Stimulated activated CD4-positive, alpha-beta T cell treated with anti-CD3 and anti-CD28 coated beads, Interleukin-1b, Interleukin-23, amount 100 ng/mL, for 1 hour (primary cell): ENCODE measurements at regions not wholly inside any gene's neighbourhood (a gene's known extent, or its start where the extent isn't known, plus 50 kb on each side); places are given as distances from the start of the nearest gene placed in this dataset.

Experiments used
- DNase-seq, 2 donors: peaks; one replicate each; pipeline ENCODE4 v3.0.0-alpha.2; 2020; ENCODE audit warnings: low read depth in 2 of 2

DNA sequence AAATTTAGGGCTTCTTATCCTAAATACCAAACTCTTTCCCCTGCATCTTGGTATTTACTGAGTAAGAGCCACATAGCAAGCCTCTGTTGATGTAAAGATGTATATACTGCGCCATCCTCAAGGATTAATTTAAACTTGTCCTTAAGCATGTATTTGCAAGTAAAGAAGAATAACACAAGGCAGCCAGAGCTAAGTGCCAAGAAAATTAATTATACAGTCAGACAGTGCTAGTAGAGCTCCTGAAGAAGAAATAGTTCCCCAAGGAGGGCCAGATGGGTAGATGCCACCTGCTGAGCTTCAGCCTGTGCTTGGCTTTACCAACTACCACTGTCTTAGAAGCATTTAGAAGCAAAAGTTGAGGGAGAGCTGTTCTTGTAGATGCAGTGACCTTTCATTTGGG, 470.0 kb downstream of the BUD13 start:
- DNase-seq = no peak

DNA sequence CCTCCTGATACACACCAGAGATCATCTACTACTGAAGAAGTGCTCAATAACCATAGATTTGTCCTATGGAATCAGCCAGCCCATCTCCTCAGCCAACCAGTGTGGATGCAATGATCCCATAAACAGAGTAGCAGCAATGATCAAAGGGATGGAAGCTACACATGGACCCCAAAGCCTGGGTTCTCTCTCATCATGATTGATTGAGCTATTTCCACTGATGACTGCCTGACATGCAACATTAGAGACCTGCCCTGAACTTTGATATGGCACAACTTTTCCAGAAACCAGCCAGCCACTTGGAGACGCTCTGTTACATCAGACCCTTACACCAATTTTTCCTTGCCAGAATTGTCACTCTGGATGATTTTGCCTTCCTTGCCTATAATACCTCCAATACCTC, 471.6 kb downstream of the BUD13 start:
- no peak for DNase-seq

DNA sequence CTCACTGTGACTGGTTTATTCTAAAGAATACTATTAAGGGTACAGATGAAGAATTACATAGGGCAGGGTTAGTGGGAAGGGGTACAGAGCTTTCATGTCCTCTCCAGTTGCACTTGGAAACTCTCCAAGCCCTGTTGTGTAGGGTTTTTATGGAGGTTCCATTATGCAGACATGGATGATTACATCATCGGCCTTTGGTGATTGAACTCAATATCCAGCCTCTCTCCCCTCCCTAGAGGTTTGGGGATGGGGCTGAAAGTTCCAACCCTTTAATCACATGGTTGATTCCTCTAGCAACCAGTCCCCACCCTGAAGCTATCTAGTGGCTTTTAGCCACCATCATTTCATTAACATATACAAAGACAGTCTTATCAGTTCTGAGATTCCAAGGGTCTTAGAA, 472.6 kb downstream of the BUD13 start:
- no peak for DNase-seq

DNA sequence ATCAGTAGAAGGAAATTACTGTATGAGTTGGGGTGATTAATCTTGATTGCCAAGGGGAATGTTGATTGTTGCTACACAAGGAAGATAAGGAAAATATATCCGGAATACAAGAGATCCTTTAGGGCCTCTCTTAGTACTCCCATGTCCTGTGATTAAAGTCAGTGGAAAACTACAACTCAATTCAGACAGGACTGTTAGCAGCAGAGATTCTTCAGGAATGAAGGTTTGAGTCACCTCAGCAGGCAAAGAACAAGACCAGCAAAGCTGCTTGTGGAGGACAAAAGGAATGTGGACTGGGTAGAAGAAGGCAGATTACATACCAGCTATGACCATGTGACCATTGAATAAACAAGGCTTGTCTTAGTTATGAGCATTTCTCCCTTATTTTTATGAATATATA, 478.2 kb downstream of the BUD13 start:
- no peak for DNase-seq

DNA sequence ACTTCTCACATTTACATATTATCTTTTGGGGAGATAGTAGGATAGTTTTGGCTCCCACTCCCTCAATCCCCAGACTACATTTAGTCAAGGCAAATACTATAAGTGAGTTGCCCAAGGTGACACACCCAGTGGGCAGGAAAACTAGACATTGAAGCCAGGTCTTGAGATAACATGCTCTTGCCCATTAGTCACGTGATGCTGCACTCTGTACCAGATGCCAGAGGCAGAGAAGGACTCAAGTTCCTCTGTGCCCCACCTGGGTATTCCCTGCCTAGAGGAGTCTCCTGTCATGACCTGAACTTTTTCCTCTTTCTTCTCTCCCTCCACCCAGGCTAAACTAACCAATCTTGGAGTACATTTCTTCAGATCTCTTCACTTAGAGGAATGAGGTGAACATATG, 484.9 kb downstream of the BUD13 start:
- DNase-seq = no peak

DNA sequence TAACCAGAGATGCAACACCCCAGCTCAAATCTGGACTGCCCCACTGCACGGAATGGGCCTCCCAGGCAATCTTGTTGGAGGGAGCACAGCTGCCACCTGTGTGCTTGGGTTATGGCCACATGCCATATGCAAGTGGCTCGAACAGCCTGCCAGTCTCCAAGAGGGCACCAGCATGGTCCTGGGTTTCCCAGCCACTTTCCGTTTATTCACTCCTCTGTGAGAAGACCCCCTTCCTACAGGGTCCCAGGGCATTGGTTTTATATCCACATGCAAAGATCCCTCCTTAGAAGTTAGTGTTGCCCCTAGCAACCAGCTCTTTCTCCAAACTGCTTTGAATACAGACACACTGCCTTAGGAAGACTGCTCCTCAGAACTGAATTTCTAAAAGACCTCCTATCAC, 487.8 kb downstream of the BUD13 start:
- no peak for DNase-seq

DNA sequence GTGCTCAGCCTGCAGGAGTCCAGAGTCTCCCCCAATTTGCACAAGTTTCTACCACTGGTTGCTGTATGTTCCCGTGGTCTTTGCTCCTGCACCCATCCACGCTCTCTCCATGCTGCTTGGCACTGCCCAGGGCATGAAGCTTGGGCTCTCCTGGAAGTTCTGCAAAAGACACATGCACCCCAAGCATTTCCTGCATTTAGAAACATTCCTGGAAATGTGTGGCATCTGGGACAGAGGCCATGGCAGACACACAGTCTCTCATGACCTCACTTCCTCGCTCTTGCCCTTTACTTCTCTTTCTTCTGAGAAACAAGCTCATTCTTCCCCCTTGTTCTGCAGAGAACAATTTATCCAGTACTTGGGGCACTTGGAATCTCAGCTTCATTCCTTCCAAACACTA, 489.5 kb downstream of the BUD13 start:
- no peak for DNase-seq

DNA sequence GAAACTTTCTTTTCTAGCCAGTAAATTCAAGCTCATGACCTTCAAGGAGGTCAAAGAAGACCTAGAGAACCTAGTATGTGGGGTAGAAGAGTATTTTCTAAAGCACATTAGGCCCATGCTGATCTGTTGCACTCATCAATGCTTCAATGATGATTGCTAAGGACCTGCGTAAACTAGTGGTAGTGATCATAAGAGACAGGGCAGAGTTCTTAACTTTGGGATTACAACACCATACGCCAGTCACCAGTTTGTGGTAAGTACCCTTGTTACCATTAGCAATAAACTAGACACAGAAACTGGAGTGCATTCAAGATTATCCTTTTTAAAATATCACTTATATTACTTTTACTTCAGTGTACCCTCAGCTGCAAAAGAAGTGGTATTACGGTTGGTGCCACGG, 490.3 kb downstream of the BUD13 start:
- DNase-seq = no peak

DNA sequence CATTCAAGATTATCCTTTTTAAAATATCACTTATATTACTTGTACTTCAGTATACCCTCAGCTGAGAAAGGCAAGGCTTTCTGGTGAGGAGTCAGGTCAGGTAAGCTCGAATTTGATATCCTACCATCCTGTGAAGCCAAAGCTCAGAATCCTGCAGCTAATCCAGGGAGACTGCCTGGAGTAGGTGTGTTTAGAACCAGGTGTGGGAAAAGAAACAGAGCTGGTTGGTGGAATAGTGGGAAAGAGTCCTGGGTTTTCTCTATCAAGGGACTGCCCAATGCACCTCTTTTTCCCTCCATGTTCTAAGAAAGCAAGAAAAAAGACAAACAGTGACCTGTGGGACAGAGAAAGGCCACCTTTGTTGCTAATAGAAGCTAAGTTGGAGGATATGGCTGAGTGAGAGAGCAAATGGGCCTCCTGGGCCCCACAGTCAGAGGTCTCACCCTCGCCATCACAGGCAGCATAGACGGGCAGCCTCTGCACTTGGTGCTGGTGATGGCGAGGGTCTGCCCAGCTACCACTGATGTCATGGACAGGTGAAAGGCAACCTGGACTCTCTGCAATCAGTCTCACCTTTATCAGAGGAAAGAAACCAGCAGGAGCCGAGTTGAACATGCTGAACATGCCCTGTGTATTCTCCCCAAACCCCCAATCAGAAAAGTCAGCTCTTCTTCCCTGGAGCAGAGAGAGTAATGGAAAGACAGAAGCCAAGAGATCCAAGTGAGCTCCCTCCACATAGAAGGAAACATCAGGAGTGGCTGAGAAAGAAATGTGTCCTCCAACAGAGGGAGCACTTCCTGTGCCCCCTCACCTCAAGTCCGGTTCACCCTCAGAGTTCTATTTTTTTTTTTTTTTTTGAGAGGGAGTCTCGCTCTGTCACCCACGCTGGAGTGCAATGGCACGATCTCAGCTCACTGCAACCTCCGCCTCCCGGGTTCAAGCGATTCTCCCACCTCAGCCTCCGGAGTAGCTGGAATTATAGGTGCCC, 491.3 kb downstream of the BUD13 start:
- no peak for DNase-seq

DNA sequence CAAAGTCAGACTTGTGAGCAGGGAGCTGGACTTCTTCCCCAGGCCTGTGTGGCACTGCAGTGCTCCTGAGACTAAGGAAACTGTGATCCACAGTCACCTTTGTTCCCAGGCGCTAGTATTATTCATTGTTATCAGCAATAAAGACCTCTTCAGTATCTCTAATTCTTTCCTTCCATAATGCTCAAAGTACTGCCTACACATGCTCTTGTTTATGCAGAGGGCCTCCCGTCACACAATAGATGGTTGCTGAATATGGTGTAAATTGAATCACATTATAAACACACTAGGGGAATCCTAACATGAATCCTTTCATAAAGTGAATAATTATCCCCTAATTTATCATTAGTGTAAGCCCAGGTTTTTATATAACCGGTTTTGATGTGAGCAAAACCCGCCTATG, 493.3 kb downstream of the BUD13 start:
- DNase-seq = no peak

DNA sequence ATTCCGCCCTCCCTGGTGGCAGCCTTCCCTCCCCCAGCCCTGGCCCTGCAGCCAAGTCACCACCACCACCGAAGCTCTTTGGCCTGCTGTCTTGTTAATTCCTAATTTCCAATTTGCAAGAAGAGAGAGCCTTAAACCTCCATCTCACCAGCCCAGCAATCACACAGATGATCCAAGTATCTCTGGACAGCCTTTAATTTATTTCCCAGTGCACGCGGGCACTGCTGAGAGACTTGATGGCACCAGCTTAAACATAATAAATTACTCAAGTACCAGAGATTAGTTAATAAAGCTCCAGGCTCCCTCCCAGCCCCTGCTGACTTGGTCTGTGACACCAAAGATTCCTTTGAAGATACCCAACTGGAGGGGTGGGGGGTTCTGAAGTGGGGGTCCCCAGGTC, 494.7 kb downstream of the BUD13 start:
- DNase-seq = no peak

DNA sequence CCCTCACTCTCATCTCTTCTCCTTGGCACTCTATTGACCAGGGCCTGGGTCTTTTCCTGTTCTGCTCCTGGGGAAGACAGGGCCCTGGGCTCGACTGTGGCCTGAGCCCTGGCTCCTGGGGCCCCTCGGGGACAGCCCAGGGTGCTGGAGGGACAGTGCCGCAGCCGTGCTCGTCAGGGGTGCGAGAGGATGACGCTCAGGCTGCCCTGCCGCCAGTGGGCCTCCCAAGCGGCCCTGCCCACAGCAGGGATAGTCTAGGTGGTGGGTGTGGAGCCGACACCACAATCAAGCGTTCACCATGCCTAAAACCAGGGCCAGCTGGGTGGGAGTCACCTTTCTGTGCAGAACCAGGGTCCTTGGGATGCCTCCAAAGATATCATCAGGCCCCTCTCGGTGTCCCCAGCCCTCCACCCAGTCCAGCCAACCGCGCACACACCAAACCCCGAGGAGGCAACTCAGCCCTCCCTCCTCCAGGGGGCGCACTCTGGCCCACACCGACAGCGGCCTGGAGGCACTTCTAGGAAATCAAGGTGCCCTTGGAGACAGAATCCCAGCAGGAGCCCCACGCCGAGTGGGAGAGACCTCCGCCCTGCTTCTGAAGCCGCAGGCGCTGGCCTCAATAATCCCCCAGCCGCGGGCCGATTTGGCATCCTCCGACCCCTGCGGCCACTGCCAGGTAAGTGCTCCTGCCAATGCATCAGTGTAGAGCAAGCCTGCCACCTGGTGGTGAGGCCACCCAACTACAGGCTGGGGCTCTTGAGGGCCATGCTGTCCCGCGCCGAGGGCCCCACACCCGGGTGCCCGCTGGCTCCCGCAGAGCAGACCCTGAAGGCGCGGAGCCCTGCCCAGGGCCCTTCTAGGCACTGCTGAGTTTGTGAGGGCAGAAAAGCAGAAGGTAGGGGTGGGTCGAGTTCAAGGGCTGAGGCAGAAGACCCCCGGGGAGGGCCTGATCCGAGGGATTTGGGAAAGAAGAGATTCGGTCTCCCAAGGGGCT, 496.4 kb downstream of the BUD13 start:
- peak; percentile 20 to 46 for DNase-seq

DNA sequence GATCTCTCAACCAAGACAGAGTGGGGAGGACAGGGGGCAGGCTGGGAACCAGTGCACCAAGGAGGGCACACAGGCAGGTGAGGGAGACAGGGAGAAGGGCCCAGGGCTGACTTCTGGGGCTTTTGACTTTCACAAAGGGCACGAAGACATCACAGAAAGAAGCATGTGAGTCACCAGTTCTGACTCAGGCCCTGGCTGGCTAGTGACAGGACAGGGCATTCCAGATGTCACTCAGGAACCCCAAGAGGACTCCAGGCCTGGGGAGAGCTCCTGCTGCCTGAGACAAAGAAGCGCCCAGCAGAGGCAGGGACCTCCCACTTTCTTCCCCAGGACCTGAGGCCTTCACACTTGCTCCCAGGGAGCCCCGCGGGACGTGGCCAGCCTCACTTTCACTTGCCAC, 497.2 kb downstream of the BUD13 start:
- DNase-seq = no peak

DNA sequence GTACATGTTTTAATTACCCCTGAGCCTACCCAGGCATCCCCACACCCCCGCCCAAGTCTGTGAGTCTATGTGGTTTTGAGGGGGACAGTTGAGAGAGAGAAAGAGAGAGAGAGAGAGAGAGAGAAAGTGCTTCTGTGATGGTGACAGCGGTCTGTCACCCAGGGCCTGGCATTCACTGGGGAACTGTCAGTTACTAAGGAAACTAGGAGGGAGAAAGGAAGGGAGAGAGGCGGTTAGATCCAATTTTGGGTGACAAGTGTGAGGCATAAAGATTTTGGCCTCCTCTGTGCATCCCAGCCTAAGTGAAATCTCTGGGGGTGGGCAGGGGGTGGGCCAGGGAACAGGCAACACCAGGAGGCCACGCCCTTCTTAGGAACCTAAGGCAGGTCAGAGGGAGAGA, 498.3 kb downstream of the BUD13 start:
- no peak for DNase-seq

DNA sequence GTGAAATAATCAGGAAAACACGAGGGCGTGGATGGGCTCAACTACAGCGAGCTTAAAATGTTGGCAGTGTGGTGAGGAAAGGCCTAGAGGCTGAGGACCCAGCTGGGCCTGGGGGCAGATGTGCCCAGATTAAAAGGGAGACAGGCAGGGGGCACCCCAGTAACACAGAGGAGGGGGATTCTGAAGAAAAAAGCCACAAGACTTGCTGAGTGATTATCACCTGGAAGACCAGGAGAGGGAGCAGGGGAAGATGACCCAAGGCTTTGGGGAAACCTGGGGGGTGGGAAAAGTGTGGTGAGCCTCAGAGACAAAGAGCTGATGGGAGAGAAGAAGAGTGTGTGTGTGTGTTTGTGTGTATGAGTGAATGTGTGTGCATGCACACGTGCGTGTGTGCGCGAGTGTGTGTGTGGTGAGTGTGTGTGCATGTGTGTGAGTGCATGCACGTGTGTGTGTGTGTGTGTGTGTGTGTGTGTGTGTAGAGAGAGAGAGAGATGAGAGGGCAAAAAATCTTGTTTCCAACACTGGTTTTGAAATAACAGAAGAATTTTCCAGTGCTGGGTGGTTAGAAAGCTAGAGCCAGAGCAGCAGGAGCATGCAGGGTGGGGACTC, 500.5 kb downstream of the BUD13 start:
- DNase-seq = no peak

DNA sequence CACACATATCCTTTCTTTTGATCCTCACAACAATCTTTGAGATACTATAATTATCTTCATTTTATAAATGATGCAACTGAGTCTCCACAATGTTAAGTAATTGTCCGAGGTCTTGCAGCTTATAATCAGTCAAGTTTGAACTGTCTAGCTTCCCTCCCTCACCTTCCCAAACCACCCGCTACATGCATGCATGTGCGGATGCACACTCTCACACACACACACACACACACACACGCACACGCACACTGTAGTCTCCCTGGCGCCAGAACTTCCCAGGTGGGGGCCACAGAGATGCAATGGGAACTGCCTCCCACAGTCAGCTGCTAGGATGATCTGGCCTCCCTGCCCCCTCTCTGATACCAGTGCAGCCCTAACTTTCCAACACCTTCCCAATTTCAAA, 501.3 kb downstream of the BUD13 start:
- no peak for DNase-seq

DNA sequence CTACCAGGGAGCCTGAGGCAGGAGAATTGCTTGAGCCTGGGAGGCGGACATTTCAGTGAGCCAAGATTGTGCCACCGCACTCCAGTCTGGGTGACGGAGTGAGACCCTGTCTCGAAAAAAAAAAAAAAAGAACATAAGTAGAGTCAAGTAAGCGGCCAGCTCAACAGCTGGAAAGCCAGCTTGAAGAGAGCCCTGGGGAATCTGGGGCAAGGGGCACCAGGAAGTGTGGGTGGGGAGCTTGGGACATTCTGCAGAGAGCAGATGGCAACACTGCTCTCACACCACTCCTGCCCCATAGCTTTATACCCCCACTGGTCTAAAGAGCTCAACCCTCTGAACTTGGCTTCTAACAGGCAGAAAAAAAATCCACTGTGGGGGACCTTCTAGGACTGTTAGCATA, 505.6 kb downstream of the BUD13 start:
- DNase-seq = no peak

DNA sequence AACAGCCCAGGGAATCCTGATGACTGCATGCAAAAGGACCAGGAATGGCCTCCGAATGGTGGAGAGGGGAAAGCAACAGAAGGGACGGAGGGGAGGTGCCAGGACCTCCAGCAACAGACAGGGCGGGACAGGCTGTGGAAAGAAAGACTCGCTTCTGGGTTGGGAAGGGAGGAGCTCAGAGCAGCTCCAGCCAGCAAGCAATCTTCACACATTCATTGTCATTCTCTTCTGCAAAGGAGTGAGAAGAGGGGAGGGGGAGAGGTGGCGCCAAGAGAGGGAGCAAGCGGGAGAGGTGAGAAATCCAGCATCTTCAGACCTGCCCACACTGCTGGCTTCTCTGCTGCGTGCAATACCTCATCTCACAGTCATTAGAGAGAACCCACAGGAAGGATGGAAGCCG, 509.0 kb downstream of the BUD13 start:
- no peak for DNase-seq

DNA sequence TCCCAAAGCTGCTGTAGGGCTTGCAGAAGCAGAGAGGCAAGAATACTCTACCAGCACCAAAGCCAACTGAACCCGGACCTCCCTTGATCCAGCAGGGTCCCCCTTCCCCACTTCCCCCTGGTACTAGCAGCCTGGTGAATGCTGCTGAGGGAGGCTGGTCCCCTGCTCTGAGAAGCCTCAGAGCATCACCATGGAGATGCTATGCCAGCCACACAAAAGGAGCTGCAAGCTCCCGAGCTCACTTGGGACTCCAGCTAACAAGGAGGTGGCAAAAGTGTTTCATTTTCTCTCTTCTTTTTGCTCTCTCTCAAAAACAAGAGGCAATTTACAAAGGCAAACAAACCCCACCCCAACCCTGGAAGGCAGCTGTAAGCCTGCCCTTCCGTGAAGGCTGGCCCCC, 509.8 kb downstream of the BUD13 start:
- no peak for DNase-seq

DNA sequence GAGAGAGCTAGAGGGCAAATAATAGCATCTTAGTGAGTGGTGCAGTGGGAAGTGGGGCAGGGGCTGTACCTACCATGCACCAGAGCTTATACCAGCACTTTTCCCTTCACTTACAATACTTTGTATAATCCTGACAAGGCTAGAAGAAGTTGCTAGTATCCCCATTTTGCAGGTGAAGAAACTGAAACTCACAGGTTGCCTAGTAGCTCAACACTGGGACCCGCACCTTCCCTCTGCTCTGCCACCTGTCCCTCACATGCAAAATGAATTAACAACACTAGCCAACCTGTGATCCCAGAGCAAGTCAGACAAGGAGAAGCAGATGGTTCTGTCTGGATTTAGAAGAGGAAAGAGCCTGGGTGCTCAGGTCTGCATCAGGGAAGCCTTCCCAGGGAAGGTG, 510.4 kb downstream of the BUD13 start:
- no peak for DNase-seq

DNA sequence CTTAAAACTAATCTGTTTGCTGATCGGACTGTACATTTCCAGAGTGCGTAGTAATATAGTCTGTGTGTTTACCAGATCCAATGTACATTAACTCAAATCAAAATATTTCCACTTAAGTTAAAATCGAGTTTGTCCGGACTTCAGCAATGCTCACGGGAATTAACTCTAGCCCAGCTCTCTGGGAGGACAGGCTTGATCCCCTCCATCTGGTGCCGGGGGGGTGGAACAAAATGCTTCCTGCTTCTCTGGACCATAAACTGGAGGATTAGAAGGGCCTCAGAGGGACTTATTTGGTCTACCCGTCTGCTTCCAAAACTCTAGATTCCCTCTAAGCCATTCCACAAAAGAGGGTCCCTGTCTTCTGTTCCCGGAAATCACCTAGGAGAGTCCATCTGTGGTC, 511.2 kb downstream of the BUD13 start:
- DNase-seq = no peak

DNA sequence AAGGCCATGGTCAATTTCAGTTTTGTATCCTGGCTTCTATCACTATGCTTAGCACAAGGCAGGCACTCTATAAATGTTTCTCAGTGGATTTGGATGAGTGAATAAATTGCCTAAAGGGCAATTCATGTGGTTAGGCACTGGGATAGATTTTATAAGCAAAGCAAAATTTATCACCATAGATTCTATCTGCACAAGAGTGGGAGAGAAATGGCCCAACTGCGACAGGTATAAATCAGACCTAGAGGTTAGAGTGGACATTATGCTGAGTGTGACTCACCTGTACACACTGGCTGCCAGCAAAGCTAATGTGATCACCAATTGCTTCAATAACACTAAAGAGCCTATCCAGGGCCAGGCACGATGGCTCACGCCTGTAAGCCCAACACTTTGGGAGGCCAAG, 514.0 kb downstream of the BUD13 start:
- DNase-seq = no peak
